ENCODE measurements at regions not wholly inside any gene's neighbourhood (a gene's known extent, or its start where the extent isn't known, plus 50 kb on each side); places are given as distances from the start of the nearest gene placed in this dataset.

DNA sequence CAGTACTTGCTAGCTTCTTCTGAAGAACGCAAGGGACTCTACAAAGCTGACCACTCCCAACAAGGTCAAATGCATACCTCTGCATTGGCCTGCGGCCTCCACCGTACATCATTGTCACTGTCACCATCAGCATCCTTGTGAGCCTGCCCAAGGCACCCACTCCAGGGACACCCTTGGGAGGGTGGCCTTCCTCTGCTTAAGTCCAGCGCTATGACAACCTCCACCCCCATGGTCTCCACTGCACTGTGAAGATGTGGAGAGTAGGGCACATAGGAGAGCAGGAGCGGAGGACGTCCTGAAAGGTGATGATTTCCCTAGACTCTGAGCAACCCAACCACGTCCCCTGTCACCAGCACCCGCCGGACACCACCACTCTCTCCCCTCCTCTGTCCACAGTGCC is 252.8 kb downstream of the ALG10 start:
- ChIA-PET CTCF (no interaction called here), POLR2A (no interaction called here)
- no peak overlapping the region for H3K27ac Mint-ChIP-seq
- H3K27me3 ChIP-seq (ENCODE audit: insufficient read depth, low read length, poor library complexity, severe bottlenecking), result no peaks in the 10 kb centered on the region
- no peak overlapping the region for H3K4me3 ChIP-seq (ENCODE audit: low read length)
- H3K4me1 ChIP-seq (ENCODE audit: insufficient read depth, low read length), result no peaks in the 10 kb centered on the region
- H3K4me1 Mint-ChIP-seq, result no peaks in the 10 kb centered on the region
- peaks cover 0 to 5% of the 10 kb centered on the region in 2 donors for H3K27me3 Mint-ChIP-seq
- peaks cover 0 to 3% (median 0%) of the 10 kb centered on the region in 5 donors for H3K9me3 Mint-ChIP-seq
- H3K36me3 ChIP-seq (ENCODE audit: insufficient read depth, low read length), result no peaks in the 10 kb centered on the region
- H3K4me3 Mint-ChIP-seq, result no peak overlapping the region
- H3K36me3 Mint-ChIP-seq, result no peaks in the 10 kb centered on the region
- no peak for DNase-seq
- H3K27ac ChIP-seq (ENCODE audit: low read depth, low read length), result no peak overlapping the region
- no peaks in the 10 kb centered on the region for H3K9me3 ChIP-seq (ENCODE audit: low read length)

DNA sequence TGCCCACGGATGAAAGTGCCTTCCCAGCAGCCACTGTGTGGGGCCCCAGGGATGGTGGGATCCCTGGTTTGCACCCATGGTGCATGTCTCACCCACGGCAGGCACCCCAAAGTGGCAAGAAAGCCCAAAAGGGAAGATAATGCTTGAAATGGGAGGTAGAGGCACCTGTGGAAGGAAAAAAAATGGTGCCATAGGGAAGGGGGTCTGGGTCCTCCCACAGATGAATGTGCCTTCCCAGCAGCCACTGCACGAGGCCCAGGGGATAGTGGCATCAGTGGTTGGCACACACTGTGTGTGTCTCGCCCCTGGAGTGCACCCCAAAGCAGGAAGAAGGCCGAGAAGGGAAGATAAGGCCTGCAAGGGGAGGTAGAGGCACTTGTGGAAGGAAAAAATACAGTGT is 264.2 kb downstream of the ALG10 start:
- Histone ChIP-seq H3K9me3 (ENCODE audit: low read length) (peaks cover 4% of the 10 kb centered on the region), H3K36me3 (ENCODE audit: insufficient read depth, low read length) (no peaks in the 10 kb centered on the region), H3K27me3 (ENCODE audit: insufficient read depth, low read length, poor library complexity, severe bottlenecking) (no peaks in the 10 kb centered on the region), H3K4me1 (ENCODE audit: insufficient read depth, low read length) (no peaks in the 10 kb centered on the region), H3K27ac (ENCODE audit: low read depth, low read length) (no peak overlapping the region), H3K4me3 (ENCODE audit: low read length) (no peak overlapping the region)
- H3K9me3 Mint-ChIP-seq, result peaks cover 17 to 41% (median 32%) of the 10 kb centered on the region in 5 donors
- CTCF ChIA-PET, result no interaction called here
- H3K4me3 Mint-ChIP-seq, result no peak overlapping the region
- POLR2A ChIA-PET, result no interaction called here
- DNase-seq, result no peak
- peaks cover 0 to 1% of the 10 kb centered on the region in 2 donors for H3K27me3 Mint-ChIP-seq
- no peak overlapping the region for H3K27ac Mint-ChIP-seq
- no peaks in the 10 kb centered on the region for H3K36me3 Mint-ChIP-seq
- H3K4me1 Mint-ChIP-seq, result no peaks in the 10 kb centered on the region

DNA sequence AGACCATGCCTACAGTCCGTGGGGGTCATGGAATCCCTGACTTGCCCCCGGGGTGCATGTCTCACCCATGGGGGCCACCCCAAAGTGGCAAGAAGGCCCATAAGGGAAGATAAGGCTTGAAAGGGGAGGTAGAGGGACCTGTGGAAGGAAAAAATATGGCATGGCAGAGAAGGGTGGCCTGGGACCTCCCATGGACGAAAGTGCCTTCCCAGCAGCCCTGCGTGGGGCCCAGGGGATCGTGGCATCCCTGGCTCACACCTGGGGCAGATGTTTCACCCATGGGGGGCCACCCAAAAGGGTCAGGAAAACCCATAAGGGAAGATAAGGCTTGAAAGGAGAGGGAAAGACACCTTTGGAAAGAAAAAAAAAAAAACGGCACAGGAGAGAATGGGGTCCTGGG is 264.6 kb downstream of the ALG10 start:
- no peak overlapping the region for H3K4me3 ChIP-seq (ENCODE audit: low read length)
- CTCF ChIA-PET, result no interaction called here
- POLR2A ChIA-PET, result no interaction called here
- Mint-ChIP-seq H3K9me3 (peaks cover 17 to 41% (median 29%) of the 10 kb centered on the region in 5 donors), H3K4me1 (no peaks in the 10 kb centered on the region), H3K27me3 (peaks cover 0 to 1% of the 10 kb centered on the region in 2 donors), H3K36me3 (no peaks in the 10 kb centered on the region), H3K27ac (no peak overlapping the region), H3K4me3 (no peak overlapping the region)
- no peaks in the 10 kb centered on the region for H3K4me1 ChIP-seq (ENCODE audit: insufficient read depth, low read length)
- no peaks in the 10 kb centered on the region for H3K27me3 ChIP-seq (ENCODE audit: insufficient read depth, low read length, poor library complexity, severe bottlenecking)
- peaks cover 4% of the 10 kb centered on the region for H3K9me3 ChIP-seq (ENCODE audit: low read length)
- no peaks in the 10 kb centered on the region for H3K36me3 ChIP-seq (ENCODE audit: insufficient read depth, low read length)
- no peak for DNase-seq
- no peak overlapping the region for H3K27ac ChIP-seq (ENCODE audit: low read depth, low read length)

DNA sequence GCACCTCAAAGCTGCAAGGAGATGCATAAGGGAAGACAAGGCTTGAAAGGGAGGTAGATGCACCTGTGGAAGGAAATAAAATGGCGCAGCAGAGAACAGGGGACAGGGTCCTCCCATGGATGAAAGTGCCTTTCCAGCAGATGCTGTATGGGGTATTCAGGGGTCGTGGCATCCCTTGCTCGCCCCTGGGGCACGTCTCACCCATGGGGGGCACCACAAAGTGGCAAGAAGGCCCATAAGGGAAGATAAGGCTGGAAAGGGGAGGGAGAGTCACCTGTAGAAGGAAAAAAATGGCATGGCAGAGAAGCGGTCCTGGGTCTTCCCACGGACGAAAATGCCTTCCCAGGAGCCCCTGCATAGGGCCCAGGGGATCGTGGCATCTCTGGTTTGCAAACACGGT is 265.1 kb downstream of the ALG10 start:
- Histone ChIP-seq H3K9me3 (ENCODE audit: low read length) (peaks cover 4% of the 10 kb centered on the region), H3K4me3 (ENCODE audit: low read length) (no peak overlapping the region), H3K27me3 (ENCODE audit: insufficient read depth, low read length, poor library complexity, severe bottlenecking) (no peaks in the 10 kb centered on the region), H3K4me1 (ENCODE audit: insufficient read depth, low read length) (no peaks in the 10 kb centered on the region), H3K27ac (ENCODE audit: low read depth, low read length) (no peak overlapping the region), H3K36me3 (ENCODE audit: insufficient read depth, low read length) (no peaks in the 10 kb centered on the region)
- no peak for DNase-seq
- POLR2A ChIA-PET, result no interaction called here
- no peak overlapping the region for H3K4me3 Mint-ChIP-seq
- H3K4me1 Mint-ChIP-seq, result no peaks in the 10 kb centered on the region
- CTCF ChIA-PET, result no interaction called here
- no peak overlapping the region for H3K27ac Mint-ChIP-seq
- peaks cover 17 to 41% (median 29%) of the 10 kb centered on the region in 5 donors for H3K9me3 Mint-ChIP-seq
- peaks cover 0 to 1% of the 10 kb centered on the region in 2 donors for H3K27me3 Mint-ChIP-seq
- no peaks in the 10 kb centered on the region for H3K36me3 Mint-ChIP-seq

DNA sequence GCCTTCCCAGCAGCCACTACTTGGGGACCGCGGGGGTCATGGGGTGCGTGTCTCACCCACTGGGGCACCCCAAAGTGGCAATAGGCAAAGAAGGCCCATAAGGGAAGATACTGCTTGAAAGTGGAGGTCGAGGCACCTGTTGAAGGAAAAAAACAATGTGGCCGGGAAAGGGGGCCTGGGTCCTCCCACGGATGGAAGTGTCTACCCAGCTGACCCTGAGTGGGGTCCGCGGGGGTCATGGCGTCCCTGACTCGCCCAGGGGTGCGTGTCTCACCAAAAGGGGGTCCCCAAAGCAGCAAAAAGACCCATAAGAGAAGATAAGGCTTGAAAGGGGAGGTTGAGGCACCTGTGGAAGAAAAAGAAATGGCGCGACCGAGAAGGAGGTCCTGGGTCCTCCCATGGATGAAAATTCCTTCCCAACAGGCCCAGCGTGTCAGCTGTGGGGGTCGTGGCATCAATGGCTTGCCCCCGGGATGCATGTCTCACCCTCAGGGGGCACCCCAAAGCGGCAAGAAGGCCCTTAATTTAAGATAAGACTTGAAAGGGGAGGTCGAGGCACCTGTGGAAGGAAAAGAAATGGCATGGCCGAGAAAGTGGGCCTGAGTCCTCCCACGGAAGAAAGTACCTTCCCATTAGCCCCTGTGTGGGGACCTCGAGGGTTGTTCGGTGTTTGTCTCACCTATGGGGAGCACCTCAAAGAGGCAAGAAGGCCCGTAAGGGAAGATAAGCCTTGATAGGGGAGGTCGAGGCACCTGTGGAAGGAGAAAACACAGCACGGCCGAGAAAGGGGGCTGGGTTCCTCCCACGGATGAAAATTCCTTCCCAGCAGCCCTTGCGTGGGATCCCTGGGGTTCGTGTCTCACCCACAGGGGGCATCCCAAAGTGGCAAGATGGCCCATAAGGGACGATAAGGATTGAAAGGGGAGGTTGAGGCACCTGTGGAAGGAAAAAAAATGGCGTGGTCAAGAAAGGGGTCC is 266.0 kb downstream of the ALG10 start:
- peaks cover 4% of the 10 kb centered on the region for H3K9me3 ChIP-seq (ENCODE audit: low read length)
- ChIA-PET POLR2A (no interaction called here), CTCF (no interaction called here)

DNA sequence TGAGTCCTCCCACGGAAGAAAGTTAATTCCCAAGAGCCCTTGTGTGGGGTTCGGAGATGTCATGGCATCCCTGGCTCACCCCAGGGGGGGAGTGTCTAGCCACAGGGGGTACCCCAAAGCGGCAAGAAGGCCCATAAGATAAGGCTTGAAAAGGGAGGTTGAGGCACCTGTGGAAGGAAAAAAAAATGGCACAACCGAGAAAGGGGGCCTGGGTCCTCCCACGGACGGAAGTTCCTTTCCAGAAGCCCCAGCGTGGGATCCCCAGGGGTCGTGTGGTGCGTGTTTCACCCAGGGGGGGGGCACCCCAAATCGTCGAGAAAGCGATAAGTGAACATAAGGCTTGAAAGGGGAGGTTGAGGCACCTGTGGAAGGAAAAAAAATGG is 266.7 kb downstream of the ALG10 start:
- Histone ChIP-seq H3K27ac (ENCODE audit: low read depth, low read length) (no peak overlapping the region), H3K27me3 (ENCODE audit: insufficient read depth, low read length, poor library complexity, severe bottlenecking) (no peaks in the 10 kb centered on the region), H3K4me3 (ENCODE audit: low read length) (no peak overlapping the region), H3K36me3 (ENCODE audit: insufficient read depth, low read length) (no peaks in the 10 kb centered on the region), H3K9me3 (ENCODE audit: low read length) (no peaks in the 10 kb centered on the region), H3K4me1 (ENCODE audit: insufficient read depth, low read length) (no peaks in the 10 kb centered on the region)
- Mint-ChIP-seq H3K36me3 (no peaks in the 10 kb centered on the region), H3K27me3 (peaks cover 0 to 1% of the 10 kb centered on the region in 2 donors), H3K9me3 (peaks cover 17 to 38% (median 20%) of the 10 kb centered on the region in 5 donors), H3K27ac (no peak overlapping the region), H3K4me1 (no peaks in the 10 kb centered on the region), H3K4me3 (no peak overlapping the region)
- ChIA-PET CTCF (no interaction called here), POLR2A (no interaction called here)
- DNase-seq, result no peak

More for the DNA sequence above, 266.0 kb downstream of the ALG10 start:
- H3K36me3 ChIP-seq (ENCODE audit: insufficient read depth, low read length), result no peaks in the 10 kb centered on the region
- Mint-ChIP-seq H3K27ac (peak overlapping the region in 1 of 8 donors; percentile 65), H3K9me3 (peaks cover 17 to 41% (median 25%) of the 10 kb centered on the region in 5 donors), H3K4me3 (no peak overlapping the region), H3K4me1 (no peaks in the 10 kb centered on the region), H3K27me3 (peaks cover 0 to 1% of the 10 kb centered on the region in 2 donors), H3K36me3 (no peaks in the 10 kb centered on the region)
- H3K27ac ChIP-seq (ENCODE audit: low read depth, low read length), result no peak overlapping the region
- H3K27me3 ChIP-seq (ENCODE audit: insufficient read depth, low read length, poor library complexity, severe bottlenecking), result no peaks in the 10 kb centered on the region
- no peaks in the 10 kb centered on the region for H3K4me1 ChIP-seq (ENCODE audit: insufficient read depth, low read length)
- no peak for DNase-seq
- no peak overlapping the region for H3K4me3 ChIP-seq (ENCODE audit: low read length)

DNA sequence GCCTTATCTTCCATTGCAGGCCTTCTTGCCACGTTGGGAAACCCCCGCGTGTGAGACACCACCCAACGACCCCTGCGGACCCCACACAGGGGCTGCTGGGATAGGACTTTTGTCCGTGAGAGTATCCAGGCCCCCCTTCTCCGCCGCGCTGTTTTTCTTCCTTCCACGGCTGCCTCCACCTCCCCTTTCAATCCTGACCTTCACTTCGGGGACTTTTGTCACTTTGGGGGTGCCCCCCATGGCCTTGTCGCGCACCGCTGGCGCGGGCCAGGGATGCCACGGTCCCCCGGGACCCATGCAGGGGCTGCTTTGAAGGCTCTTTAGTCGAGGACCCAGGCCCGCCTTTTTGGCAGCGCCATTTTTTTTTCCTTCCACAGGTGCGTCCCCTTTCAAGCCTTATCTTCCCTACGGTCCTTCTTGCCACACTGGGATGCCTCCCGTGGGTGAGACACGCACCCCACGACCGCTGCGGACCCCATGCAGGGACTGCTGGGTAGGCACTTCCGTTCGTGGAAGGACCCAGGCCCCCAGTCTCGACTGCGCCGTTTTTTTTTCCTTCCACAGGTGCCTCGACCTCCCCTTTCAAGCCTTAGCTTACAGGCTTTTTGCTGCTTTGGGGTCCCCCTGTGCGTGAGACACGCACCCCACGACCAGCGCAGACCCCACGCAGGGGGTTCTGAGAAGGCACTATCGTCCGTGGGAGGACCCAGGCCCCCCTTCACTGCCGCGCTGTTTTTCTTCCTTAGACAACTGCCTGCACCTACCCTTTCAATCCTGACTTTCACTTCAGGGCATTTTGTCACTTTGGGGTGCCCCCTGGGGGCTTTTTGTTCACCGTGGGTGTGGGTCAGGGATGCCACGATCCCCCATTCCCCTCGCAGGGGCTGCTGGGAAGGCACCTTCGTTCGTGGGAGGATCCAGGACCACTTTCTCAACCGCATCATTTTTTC is 267.4 kb downstream of the ALG10 start:
- H3K27ac ChIP-seq (ENCODE audit: low read depth, low read length), result no peak overlapping the region
- H3K9me3 Mint-ChIP-seq, result peaks cover 10 to 31% (median 20%) of the 10 kb centered on the region in 5 donors
- H3K27me3 Mint-ChIP-seq, result peaks cover 0 to 3% of the 10 kb centered on the region in 2 donors
- no peak for DNase-seq
- no peak overlapping the region for H3K4me3 ChIP-seq (ENCODE audit: low read length)
- H3K27ac Mint-ChIP-seq, result no peak overlapping the region
- no peak overlapping the region for H3K4me3 Mint-ChIP-seq
- no peaks in the 10 kb centered on the region for H3K9me3 ChIP-seq (ENCODE audit: low read length)
- H3K27me3 ChIP-seq (ENCODE audit: insufficient read depth, low read length, poor library complexity, severe bottlenecking), result no peaks in the 10 kb centered on the region
- H3K4me1 ChIP-seq (ENCODE audit: insufficient read depth, low read length), result no peaks in the 10 kb centered on the region
- H3K4me1 Mint-ChIP-seq, result no peaks in the 10 kb centered on the region
- no peaks in the 10 kb centered on the region for H3K36me3 ChIP-seq (ENCODE audit: insufficient read depth, low read length)
- ChIA-PET POLR2A (no interaction called here), CTCF (no interaction called here)
- no peaks in the 10 kb centered on the region for H3K36me3 Mint-ChIP-seq

Measured in CD8-positive, alpha-beta memory T cell (primary cell).